ENCODE measurements at regions not wholly inside any gene's neighbourhood (a gene's known extent, or its start where the extent isn't known, plus 50 kb on each side); places are given as distances from the start of the nearest gene placed in this dataset.

DNA sequence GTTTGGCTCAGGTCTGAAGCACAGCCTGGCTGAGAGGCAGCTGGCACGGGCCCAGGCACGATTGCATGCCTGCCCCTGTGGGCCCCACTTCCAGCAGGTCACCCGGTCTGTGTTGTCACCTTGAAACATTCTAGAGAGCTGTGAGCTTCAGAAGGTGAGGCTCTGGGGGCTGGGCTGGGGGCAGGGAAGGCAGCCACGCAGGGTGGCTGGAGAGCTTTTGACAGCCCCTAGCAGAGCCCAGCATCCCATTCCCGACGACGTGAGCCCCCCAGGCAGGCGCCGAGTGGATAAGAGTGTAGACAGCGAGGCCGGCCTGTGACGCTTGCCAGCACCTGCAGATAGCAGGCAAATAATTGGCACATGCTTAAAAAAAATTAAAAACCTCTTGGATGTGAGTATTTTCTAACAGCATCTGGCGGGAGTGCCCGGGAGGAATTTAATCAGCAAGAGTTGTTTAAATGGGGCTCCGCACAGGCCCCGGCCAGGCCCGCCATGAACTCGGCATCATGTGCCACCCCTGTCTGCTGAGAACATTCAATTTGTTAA lies 212.0 kb upstream of the TBX20 start:
- no peak for DNase-seq (ENCODE audit: low spot score in 2 of 2)
- 37 to 46% methylated on average over 17 of the region's 18 CpGs for whole genome bisulfite sequencing, 2 donors
- intact Hi-C loops (cut with DNase I; ENCODE audit: low total_unique reads) = no loop called here
- no peak overlapping the region for H3K4me3 ChIP-seq (ENCODE audit: low read depth, poor library complexity, severe bottlenecking)
- TF ChIP-seq POLR2A (IDR thresholded peaks at IDR 0.05) = no peak
- TF ChIP-seq, protein P1, sequence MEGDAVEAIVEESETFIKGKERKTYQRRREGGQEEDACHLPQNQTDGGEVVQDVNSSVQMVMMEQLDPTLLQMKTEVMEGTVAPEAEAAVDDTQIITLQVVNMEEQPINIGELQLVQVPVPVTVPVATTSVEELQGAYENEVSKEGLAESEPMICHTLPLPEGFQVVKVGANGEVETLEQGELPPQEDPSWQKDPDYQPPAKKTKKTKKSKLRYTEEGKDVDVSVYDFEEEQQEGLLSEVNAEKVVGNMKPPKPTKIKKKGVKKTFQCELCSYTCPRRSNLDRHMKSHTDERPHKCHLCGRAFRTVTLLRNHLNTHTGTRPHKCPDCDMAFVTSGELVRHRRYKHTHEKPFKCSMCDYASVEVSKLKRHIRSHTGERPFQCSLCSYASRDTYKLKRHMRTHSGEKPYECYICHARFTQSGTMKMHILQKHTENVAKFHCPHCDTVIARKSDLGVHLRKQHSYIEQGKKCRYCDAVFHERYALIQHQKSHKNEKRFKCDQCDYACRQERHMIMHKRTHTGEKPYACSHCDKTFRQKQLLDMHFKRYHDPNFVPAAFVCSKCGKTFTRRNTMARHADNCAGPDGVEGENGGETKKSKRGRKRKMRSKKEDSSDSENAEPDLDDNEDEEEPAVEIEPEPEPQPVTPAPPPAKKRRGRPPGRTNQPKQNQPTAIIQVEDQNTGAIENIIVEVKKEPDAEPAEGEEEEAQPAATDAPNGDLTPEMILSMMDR (IDR thresholded peaks at IDR 0.05) = no peak

DNA sequence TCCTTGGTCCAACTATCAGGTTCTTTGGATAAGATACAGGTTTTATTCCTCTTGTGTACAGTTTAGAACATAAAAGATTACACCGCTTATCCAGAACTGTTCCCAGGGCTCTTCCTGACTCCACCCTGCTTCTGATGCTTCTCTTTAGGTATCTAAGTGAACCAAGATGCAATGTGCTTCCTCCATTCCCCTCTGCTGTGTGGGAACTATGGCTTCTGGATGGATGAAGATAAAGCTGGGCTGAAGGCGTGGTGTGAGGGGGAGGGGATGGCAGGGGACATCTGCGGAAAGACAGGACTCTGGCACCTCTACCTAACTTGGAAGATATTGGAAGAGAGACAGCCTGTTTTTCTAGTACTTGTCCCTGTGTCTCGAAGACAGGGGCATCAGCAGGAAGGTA lies 209.9 kb upstream of the TBX20 start:
- no peak for TF ChIP-seq POLR2A (IDR thresholded peaks at IDR 0.05)
- TF ChIP-seq, protein P1 (IDR thresholded peaks at IDR 0.05) = no peak
- no peak overlapping the region for H3K4me3 ChIP-seq (ENCODE audit: low read depth, poor library complexity, severe bottlenecking)
- no peak for DNase-seq (ENCODE audit: low spot score in 2 of 2)
- intact Hi-C loops (cut with DNase I; ENCODE audit: low total_unique reads) = no loop called here
- 67 to 71% methylated on average over 4 of the region's 4 CpGs for WGBS, 2 donors

GRCh38 chr7:35463176-35463700 lies 209.3 kb upstream of the TBX20 start:
- H3K4me3 ChIP-seq (ENCODE audit: low read depth, poor library complexity, severe bottlenecking) = no peak overlapping the region
- WGBS, 2 donors = 67 to 78% methylated on average over 3 of the region's 3 CpGs
- no peak for TF ChIP-seq POLR2A (IDR thresholded peaks at IDR 0.05)
- TF ChIP-seq, protein P1 (IDR thresholded peaks at IDR 0.05) = no peak
- DNase-seq (ENCODE audit: low spot score in 2 of 2) = no peak
- intact Hi-C loops (cut with DNase I; ENCODE audit: low total_unique reads) = no loop called here

DNA sequence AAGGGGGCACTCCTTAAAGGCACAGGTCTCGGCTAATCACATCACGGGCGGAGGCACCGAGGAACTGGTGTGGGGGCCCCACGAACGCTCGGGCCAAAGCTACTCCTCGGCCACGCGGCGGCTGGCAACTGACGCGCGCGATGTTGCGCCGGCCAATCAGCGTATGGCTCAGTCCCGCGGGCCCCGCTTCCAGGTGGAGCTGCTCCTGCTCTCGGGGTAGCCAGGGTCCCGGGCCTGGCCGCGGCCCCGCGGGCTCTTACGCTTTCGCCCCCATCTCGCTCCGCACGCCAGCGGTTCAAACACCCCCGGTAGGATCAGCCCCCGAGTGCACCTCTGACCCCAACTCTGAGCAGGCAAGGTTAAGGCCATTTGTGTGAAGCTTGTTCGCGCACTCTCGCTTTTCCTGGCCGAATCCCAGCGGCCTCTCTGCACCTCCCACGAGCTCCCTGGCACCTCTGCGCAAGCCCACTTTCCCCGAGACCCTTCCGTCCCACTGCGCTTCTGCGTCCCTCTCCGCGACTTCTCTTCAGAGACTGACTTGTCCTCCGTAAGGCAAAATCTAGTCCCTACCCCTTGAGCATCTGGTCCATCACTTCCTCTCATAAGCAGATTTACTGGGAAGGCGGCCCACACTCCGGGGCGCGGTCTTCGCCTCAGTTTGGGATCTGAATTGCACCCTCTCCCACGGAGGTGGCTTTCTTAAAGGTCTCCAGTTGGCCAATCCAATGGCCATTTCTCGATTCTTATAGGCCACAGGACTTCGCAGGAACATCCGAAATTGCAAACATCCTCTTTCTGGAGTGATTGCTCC lies 200.9 kb upstream of the TBX20 start:
- 15 to 20% methylated on average over 42 to 51 of the region's 58 CpGs for WGBS, 2 donors
- no peak for DNase-seq (ENCODE audit: low spot score in 2 of 2)
- intact Hi-C loops (cut with DNase I; ENCODE audit: low total_unique reads) = no loop called here
- TF ChIP-seq POLR2A (IDR thresholded peaks at IDR 0.05) = no peak
- H3K4me3 ChIP-seq (ENCODE audit: low read depth, poor library complexity, severe bottlenecking) = no peak overlapping the region

GRCh38 chr7:35450456-35451214 lies 196.7 kb upstream of the TBX20 start:
- WGBS, 2 donors = 64 to 67% methylated on average over 3 of the region's 3 CpGs
- no peak for TF ChIP-seq POLR2A (IDR thresholded peaks at IDR 0.05)
- TF ChIP-seq, protein P1 (IDR thresholded peaks at IDR 0.05) = no peak

GRCh38 chr7:35448486-35448885 lies 194.6 kb upstream of the TBX20 start:
- DNase-seq (ENCODE audit: low spot score in 2 of 2) = no peak
- WGBS, 2 donors = 66 to 78% methylated on average over 4 of the region's 4 CpGs
- H3K4me3 ChIP-seq (ENCODE audit: low read depth, poor library complexity, severe bottlenecking) = no peak overlapping the region
- TF ChIP-seq, protein P1 (IDR thresholded peaks at IDR 0.05) = no peak
- TF ChIP-seq POLR2A (IDR thresholded peaks at IDR 0.05) = no peak
- intact Hi-C loops (cut with DNase I; ENCODE audit: low total_unique reads) = no loop called here

More at GRCh38 chr7:35450456-35451214, 196.7 kb upstream of the TBX20 start:
- intact Hi-C loops (cut with DNase I; ENCODE audit: low total_unique reads) = no loop called here
- no peak overlapping the region for H3K4me3 ChIP-seq (ENCODE audit: low read depth, poor library complexity, severe bottlenecking)
- DNase-seq (ENCODE audit: low spot score in 2 of 2) = no peak
